ENCODE measurements at regions not wholly inside any gene's neighbourhood (a gene's known extent, or its start where the extent isn't known, plus 50 kb on each side); places are given as distances from the start of the nearest gene placed in this dataset.

- TF ChIP-seq POLR2A (IDR thresholded peaks at IDR 0.05) (no peak), CTCF (IDR thresholded peaks at IDR 0.05) (no peak)
Observed at GRCh38 chr2:12514631-12515437, 201.9 kb upstream of the TRIB2 start.
